Smooth muscle cell (in vitro differentiated cells): ENCODE measurements at regions not wholly inside any gene's neighbourhood (a gene's known extent, or its start where the extent isn't known, plus 50 kb on each side); places are given as distances from the start of the nearest gene placed in this dataset.

Experiments
- DNase-seq: peaks from one replicate; lab custom pipeline; 2025; ENCODE audit not compliant: unreplicated experiment; lab: John Stamatoyannopoulos, UW
- H2AFZ ChIP-seq: fragments of 200-600 bp; sonication (generic); 2 replicates; pipeline ENCODE4 v1.6.0; 2016; ENCODE audit warnings: antibody characterized with exemption, low read depth, mild to moderate bottlenecking
- H3F3A ChIP-seq: fragments of 200-600 bp; sonication (generic); 2 replicates; pipeline ENCODE4 v1.6.0; 2017; ENCODE audit warnings: antibody characterized with exemption, low read depth
- H3K27ac ChIP-seq: fragments of 200-600 bp; sonication (generic); 2 replicates; pipeline ENCODE4 v1.5.1; 2016; ENCODE audit warnings: low read depth, mild to moderate bottlenecking
- H3K27me3 ChIP-seq: fragments of 200-600 bp; sonication (generic); 2 replicates; pipeline ENCODE4 v1.6.1; 2016; ENCODE audit warnings: low read depth, mild to moderate bottlenecking
- H3K36me3 ChIP-seq: fragments of 200-600 bp; sonication (generic); 2 replicates; pipeline ENCODE4 v1.5.1; 2016; ENCODE audit warnings: low read depth
- H3K4me1 ChIP-seq: fragments of 200-600 bp; sonication (generic); 2 replicates; pipeline ENCODE4 v1.5.1; 2016; ENCODE audit warnings: low read depth
- H3K4me2 ChIP-seq: fragments of 200-600 bp; sonication (generic); 2 replicates; pipeline ENCODE4 v1.6.0; 2016; ENCODE audit warnings: mild to moderate bottlenecking
- H3K4me3 ChIP-seq: fragments of 200-600 bp; sonication (generic); 2 replicates; pipeline ENCODE4 v1.5.1; 2016; ENCODE audit warnings: mild to moderate bottlenecking
- H3K79me2 ChIP-seq: fragments of 200-600 bp; sonication (generic); 2 replicates; pipeline ENCODE4 v1.6.0; 2016; ENCODE audit warnings: low read depth, mild to moderate bottlenecking
- H3K9ac ChIP-seq: fragments of 200-600 bp; sonication (generic); 2 replicates; pipeline ENCODE4 v1.6.0; 2016; ENCODE audit warnings: low read depth
- H3K9me3 ChIP-seq: fragments of 200-600 bp; sonication (generic); replicated peaks from 2 replicates; pipeline ENCODE4 v1.5.1; 2016; ENCODE audit warnings: low read depth
- H4K20me1 ChIP-seq: fragments of 200-600 bp; sonication (generic); 2 replicates; pipeline ENCODE4 v1.6.0; 2016; ENCODE audit warnings: low read depth
- WGBS: methylation state at CpG from one replicate; pipeline ENCODE4 v1.1.7; 2016; ENCODE audit warnings: low lambda C conversion rate; 5-methylcytosine and 5-hydroxymethylcytosine counted together
- TF ChIP-seq, protein P1 (sequence below): fragments of 200-600 bp; sonication (generic); IDR thresholded peaks from 2 replicates; pipeline ENCODE4 v1.5.1; 2017; ENCODE audit warnings: borderline replicate concordance, mild to moderate bottlenecking, antibody characterized with exemption; ENCODE audit not compliant: insufficient read depth, poor library complexity, severe bottlenecking

DNA sequence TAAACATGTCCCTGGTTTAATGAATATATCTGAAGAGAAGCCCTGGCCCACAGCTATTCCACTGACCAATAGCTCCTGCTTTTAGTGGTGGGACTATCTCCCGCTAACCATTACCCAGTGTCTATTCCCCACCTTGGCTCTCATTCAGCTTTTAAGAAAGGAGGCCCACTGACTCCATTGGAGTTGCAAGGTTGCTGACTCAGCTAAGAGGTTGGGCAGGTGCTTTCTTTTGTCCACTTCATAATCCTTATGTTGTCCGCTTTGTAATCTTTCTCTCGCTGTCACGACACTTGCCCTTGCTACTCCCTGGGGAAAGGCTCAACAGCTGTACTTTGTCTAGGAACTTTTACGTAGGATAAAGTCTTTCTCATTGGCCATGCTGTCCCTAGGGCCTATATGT lies 453.4 kb upstream of the CCDC196 start:
- Histone ChIP-seq H3K27me3 (no peaks in the 10 kb centered on the region), H2AFZ (no peak overlapping the region), H3K36me3 (no peaks in the 10 kb centered on the region), H3K9ac (no peak overlapping the region), H3K9me3 (no peaks in the 10 kb centered on the region), H3F3A (no peaks in the 10 kb centered on the region), H3K4me3 (no peak overlapping the region), H3K27ac (no peak overlapping the region), H3K4me1 (no peaks in the 10 kb centered on the region), H3K4me2 (no peak overlapping the region), H4K20me1 (no peaks in the 10 kb centered on the region), H3K79me2 (no peaks in the 10 kb centered on the region)
- TF ChIP-seq, protein P1, sequence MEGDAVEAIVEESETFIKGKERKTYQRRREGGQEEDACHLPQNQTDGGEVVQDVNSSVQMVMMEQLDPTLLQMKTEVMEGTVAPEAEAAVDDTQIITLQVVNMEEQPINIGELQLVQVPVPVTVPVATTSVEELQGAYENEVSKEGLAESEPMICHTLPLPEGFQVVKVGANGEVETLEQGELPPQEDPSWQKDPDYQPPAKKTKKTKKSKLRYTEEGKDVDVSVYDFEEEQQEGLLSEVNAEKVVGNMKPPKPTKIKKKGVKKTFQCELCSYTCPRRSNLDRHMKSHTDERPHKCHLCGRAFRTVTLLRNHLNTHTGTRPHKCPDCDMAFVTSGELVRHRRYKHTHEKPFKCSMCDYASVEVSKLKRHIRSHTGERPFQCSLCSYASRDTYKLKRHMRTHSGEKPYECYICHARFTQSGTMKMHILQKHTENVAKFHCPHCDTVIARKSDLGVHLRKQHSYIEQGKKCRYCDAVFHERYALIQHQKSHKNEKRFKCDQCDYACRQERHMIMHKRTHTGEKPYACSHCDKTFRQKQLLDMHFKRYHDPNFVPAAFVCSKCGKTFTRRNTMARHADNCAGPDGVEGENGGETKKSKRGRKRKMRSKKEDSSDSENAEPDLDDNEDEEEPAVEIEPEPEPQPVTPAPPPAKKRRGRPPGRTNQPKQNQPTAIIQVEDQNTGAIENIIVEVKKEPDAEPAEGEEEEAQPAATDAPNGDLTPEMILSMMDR, result no peak
- DNase-seq, result no peak
- WGBS, result 95% methylated on average over 5 of the region's 5 CpGs

DNA sequence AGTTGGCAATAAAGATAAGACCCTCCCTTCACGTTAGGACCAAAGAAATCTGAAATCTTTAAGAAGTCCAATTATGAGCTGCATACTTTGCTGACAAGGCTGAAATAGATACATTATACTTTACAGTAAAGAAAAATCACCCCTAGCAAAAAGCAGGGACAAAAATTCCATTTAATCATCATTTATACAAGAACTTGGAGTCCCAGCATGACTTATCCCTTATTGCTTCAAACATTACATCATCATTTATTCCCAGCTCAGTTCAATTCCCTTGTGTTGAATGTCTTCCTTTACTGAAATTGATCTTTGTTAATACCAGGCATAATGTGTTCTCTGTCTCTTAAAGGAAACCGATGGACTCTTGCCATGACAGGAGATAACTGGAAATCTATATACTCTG lies 449.6 kb upstream of the CCDC196 start:
- Histone ChIP-seq H3K4me2 (no peak overlapping the region), H3K27me3 (peaks cover 4% of the 10 kb centered on the region), H2AFZ (no peak overlapping the region), H3F3A (no peaks in the 10 kb centered on the region), H3K79me2 (no peaks in the 10 kb centered on the region), H3K27ac (no peak overlapping the region), H3K36me3 (no peaks in the 10 kb centered on the region), H3K4me1 (peaks cover 4% of the 10 kb centered on the region), H3K9me3 (no peaks in the 10 kb centered on the region), H4K20me1 (no peaks in the 10 kb centered on the region), H3K4me3 (no peak overlapping the region), H3K9ac (no peak overlapping the region)
- 65% methylated on average over 2 of the region's 2 CpGs for WGBS
- TF ChIP-seq, protein P1, result no peak
- DNase-seq, result no peak

DNA sequence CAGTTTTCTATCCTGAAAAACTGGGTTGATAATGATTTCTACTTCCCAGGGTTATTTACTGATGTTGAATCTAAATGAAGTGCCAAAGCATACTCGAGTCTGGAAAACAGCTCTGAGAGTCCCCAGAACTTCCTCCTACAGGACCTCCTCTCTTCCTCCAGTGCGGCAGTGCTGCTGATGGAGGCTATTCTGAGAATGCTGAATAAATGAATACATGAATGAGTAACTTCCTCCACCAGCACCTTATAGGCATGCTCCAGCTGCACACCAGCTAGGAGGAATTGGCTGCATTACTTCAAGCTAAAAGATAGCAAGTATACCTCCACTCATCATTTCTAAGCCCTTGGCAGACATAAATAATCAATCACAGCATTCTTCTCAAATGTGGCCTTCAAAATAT lies 448.8 kb upstream of the CCDC196 start:
- no peaks in the 10 kb centered on the region for H3K36me3 ChIP-seq

DNA sequence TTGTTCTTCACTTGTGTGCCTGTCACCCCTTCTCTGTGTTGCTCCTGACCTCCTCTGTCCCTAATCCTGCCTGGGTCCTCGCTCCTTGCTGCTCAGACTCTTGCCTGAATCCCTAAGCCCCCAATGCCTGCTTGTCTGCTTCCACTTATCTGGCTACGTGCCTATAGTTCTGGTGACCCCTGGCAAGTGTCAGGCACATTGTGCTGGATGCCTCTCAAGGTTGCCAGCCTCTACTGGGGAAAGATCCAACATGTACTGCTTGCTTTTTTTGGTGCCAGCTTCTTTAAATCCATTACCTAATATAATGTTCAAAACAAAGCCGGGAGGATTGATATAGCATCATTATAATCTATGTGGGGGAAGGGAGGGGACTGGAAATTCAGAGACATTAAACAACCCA lies 448.0 kb upstream of the CCDC196 start:
- Histone ChIP-seq H3K4me1 (peaks cover 4% of the 10 kb centered on the region), H2AFZ (peak overlapping the region; percentile 37), H3K9me3 (no peaks in the 10 kb centered on the region), H3K36me3 (no peaks in the 10 kb centered on the region), H4K20me1 (no peaks in the 10 kb centered on the region), H3K4me2 (no peak overlapping the region), H3K27me3 (peaks cover 4% of the 10 kb centered on the region), H3K27ac (no peak overlapping the region), H3F3A (no peaks in the 10 kb centered on the region), H3K9ac (no peak overlapping the region), H3K4me3 (no peak overlapping the region), H3K79me2 (no peaks in the 10 kb centered on the region)
- 91% methylated on average over 3 of the region's 3 CpGs for WGBS
- TF ChIP-seq, protein P1, result no peak
- no peak for DNase-seq

More for the DNA sequence above, 448.8 kb upstream of the CCDC196 start:
- no peak for DNase-seq
- H3F3A ChIP-seq, result no peaks in the 10 kb centered on the region
- H3K9ac ChIP-seq, result no peak overlapping the region
- H3K9me3 ChIP-seq, result no peaks in the 10 kb centered on the region
- H3K4me1 ChIP-seq, result peaks cover 4% of the 10 kb centered on the region
- H3K4me2 ChIP-seq, result no peak overlapping the region
- H3K27me3 ChIP-seq, result peaks cover 4% of the 10 kb centered on the region
- no peak overlapping the region for H3K4me3 ChIP-seq
- no peaks in the 10 kb centered on the region for H3K79me2 ChIP-seq
- WGBS, result 88% methylated on average over 2 of the region's 2 CpGs
- H2AFZ ChIP-seq, result no peak overlapping the region
- H4K20me1 ChIP-seq, result no peaks in the 10 kb centered on the region
- TF ChIP-seq, protein P1, result no peak
- no peak overlapping the region for H3K27ac ChIP-seq
